Uterus (tissue), 2 donors: ENCODE measurements at regions not wholly inside any gene's neighbourhood (a gene's known extent, or its start where the extent isn't known, plus 50 kb on each side); places are given as distances from the start of the nearest gene placed in this dataset.

Experiments
- POLR2A ChIP-seq, 2 donors: fragments of 450-650 bp; IDR thresholded peaks; one replicate each; pipeline ENCODE4 v1.6.1; 2016; ENCODE audit warnings: antibody characterized with exemption in 2 of 2, mild to moderate bottlenecking in 1 of 2, moderate library complexity in 1 of 2
- TF ChIP-seq, protein P1 (sequence below), 4 experiments: fragments of 200-600 bp in 2 of 4; fragments of 450-650 bp in 2 of 4; sonication (generic) in 2 of 4; IDR thresholded peaks; one replicate each; pipeline ENCODE4 v1.5.1; 2016 to 2019; ENCODE audit warnings: antibody characterized with exemption in 4 of 4, mild to moderate bottlenecking in 2 of 4, moderate library complexity in 1 of 4

DNA sequence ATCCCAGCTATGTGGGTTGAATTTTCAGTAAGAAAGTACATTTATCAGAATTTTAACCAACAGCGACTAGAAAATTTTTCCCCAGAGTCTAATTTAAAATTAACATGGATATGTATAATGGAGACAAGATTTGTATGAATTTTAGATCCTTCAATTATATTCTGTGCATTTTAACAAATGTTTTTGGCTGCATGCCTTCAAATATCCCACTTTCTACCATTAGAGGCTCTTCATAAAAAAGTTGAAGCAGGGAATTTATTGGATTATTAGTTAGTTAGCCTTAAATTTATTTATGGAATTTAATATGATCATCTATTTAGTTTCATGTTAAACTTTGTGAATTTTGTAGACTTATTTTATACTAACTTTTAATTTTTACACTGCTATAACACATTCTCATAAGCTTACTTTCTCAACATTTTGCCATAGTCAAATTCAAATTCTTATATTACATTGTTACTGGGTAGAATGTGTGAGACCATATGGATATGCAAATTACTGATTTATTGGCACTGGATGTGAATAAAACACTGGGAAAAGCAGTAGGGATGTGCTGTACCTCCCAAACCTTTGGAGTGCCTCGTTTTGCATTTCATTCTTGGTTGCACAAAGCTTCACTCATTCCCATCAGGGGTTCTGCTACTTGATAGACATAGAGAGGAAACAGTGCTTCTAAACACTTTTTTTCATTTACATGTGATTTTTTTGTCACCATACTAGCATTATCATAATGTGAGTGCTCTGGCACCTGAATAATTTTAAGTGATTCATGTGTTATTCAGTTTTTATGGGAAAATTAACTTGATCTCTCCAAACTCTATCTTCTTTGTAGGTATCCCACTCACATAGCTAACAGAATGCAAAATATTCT is 491.8 kb upstream of the COX7C start:
- TF ChIP-seq, protein P1, sequence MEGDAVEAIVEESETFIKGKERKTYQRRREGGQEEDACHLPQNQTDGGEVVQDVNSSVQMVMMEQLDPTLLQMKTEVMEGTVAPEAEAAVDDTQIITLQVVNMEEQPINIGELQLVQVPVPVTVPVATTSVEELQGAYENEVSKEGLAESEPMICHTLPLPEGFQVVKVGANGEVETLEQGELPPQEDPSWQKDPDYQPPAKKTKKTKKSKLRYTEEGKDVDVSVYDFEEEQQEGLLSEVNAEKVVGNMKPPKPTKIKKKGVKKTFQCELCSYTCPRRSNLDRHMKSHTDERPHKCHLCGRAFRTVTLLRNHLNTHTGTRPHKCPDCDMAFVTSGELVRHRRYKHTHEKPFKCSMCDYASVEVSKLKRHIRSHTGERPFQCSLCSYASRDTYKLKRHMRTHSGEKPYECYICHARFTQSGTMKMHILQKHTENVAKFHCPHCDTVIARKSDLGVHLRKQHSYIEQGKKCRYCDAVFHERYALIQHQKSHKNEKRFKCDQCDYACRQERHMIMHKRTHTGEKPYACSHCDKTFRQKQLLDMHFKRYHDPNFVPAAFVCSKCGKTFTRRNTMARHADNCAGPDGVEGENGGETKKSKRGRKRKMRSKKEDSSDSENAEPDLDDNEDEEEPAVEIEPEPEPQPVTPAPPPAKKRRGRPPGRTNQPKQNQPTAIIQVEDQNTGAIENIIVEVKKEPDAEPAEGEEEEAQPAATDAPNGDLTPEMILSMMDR (IDR thresholded peaks at IDR 0.05): no peak
- TF ChIP-seq POLR2A (IDR thresholded peaks at IDR 0.05): no peak
